Thymus (tissue), 11 donors: ENCODE measurements at regions not wholly inside any gene's neighbourhood (a gene's known extent, or its start where the extent isn't known, plus 50 kb on each side); places are given as distances from the start of the nearest gene placed in this dataset.

ENCODE experiments used
- DNase-seq, 9 donors: peaks; one replicate each; pipeline ENCODE4 v3.0.0-alpha.2; 2013; ENCODE audit warnings: low spot score in 9 of 9, low read depth in 6 of 9, missing footprints in 1 of 9
- H3K27ac ChIP-seq, 2 donors: one replicate each; pipeline ENCODE4 v1.5.1; 2013; ENCODE audit warnings: control low read depth in 1 of 2, low read depth in 1 of 2, low read length in 1 of 2, mild to moderate bottlenecking in 1 of 2, moderate library complexity in 1 of 2
- H3K27me3 ChIP-seq, 2 donors: one replicate each; pipeline ENCODE4 v1.5.1; 2013; ENCODE audit warnings: low read length in 1 of 2; ENCODE audit not compliant: control insufficient read depth in 2 of 2, insufficient read depth in 1 of 2
- H3K36me3 ChIP-seq, 2 donors: one replicate each; pipeline ENCODE4 v1.5.1; 2013; ENCODE audit warnings: low read length in 1 of 2, mild to moderate bottlenecking in 1 of 2, moderate library complexity in 1 of 2; ENCODE audit not compliant: control insufficient read depth in 2 of 2, insufficient read depth in 2 of 2
- H3K4me1 ChIP-seq, 2 donors: one replicate each; pipeline ENCODE4 v1.5.1; 2013; ENCODE audit warnings: low read length in 2 of 2; ENCODE audit not compliant: control insufficient read depth in 2 of 2, insufficient read depth in 2 of 2
- H3K4me3 ChIP-seq, 2 donors: one replicate each; pipeline ENCODE4 v1.5.1; 2013; ENCODE audit warnings: low read length in 2 of 2, control low read depth in 1 of 2, mild to moderate bottlenecking in 1 of 2
- H3K9me3 ChIP-seq, 2 donors: one replicate each; pipeline ENCODE4 v1.5.1; 2013; ENCODE audit warnings: low read length in 1 of 2, mild to moderate bottlenecking in 1 of 2; ENCODE audit not compliant: control insufficient read depth in 2 of 2, insufficient read depth in 1 of 2
- WGBS: extraction: QIAGEN DNeasy Blood & Tissue Kit; methylation state at CpG from one replicate; pipeline ENCODE4 v1.1.7; 2013; 5-methylcytosine and 5-hydroxymethylcytosine counted together
- donor health status: healthy.

DNA sequence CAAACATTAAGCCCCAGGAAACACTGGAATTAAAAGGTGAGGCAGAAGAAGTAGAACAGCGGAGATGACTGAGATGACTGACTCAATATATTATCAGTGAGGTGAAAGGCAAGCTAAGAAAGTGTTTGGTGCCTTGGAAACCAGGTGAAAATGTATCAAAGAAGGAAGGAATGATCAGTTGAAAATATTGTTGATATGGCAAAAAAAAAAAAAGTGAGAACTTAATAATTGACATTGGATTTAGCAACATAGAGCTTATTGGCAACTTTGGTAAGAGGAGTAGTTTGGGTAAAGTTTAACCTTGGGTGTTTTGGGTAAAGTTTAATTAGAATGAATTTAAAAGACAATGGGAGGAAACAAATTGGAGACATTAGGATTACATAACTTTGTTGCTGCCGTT lies 127.7 kb upstream of the MYOCD start:
- Histone ChIP-seq H3K27ac (no peak overlapping the region), H3K9me3 (no peaks in the 10 kb centered on the region), H3K4me3 (no peak overlapping the region), H3K4me1 (no peaks in the 10 kb centered on the region), H3K27me3 (no peaks in the 10 kb centered on the region), H3K36me3 (no peaks in the 10 kb centered on the region)
- 88% methylated on average over 2 of the region's 2 CpGs for WGBS
- no peak for DNase-seq

DNA sequence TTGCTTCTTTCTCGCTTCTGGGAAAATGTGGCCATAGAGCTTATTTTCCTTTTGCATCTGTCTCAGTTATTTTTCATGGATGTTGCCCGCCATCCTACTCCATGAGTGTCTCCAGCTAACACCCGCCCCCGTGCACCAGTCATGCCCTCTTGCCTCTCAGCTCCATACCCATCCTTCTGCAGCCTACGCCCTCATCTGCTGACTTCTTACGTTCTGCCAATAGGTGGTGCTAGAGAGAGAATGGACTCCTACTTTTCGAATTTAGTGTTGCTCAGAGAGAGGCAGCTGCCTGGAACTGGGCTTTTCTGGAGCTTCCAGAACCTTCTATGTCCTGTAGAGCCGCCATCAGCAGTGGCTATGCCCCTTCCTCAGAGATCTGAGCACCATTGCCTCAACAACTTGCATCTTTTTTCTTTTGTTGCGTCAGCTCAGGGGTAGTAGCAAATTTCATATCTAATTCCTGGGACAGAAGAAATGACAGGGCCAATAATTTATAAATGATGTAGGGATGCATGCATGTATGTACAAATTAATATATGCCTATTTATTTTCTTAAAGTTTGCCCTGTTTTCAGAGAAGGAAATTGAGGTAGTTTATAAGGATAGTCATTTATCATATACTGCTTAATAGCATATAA lies 119.7 kb upstream of the MYOCD start:
- peak in 4 of 9 donors; percentile 3 to 22 (median 10) for DNase-seq
- 35% methylated on average over 9 of the region's 9 CpGs for WGBS
- H3K27me3 ChIP-seq = no peaks in the 10 kb centered on the region
- H3K9me3 ChIP-seq = no peaks in the 10 kb centered on the region
- H3K4me1 ChIP-seq = no peaks in the 10 kb centered on the region
- H3K4me3 ChIP-seq = no peak overlapping the region
- no peaks in the 10 kb centered on the region for H3K36me3 ChIP-seq
- H3K27ac ChIP-seq = no peak overlapping the region

DNA sequence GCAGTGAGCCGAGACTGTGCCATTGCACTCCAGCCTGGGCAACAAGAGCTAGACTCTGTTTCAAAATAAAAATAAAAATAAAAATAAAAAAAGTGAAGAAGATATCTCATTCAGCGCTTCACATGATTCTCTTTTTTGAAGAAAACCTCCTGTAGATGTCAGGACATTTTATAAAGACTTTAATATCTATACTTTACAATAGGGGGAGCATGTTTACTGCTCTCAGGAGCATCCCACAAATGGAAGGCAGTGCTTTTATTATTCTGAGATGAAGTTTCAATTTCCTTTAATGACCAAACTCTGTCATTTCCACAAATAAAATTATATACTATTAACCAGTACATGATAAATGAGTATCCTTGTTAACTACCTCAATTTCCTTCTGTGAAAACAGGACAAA lies 118.7 kb upstream of the MYOCD start:
- no peak for DNase-seq
- Histone ChIP-seq H3K27me3 (no peaks in the 10 kb centered on the region), H3K36me3 (no peaks in the 10 kb centered on the region), H3K4me3 (no peak overlapping the region), H3K4me1 (no peaks in the 10 kb centered on the region), H3K27ac (no peak overlapping the region), H3K9me3 (no peaks in the 10 kb centered on the region)
- 95% methylated on average over 2 of the region's 2 CpGs for WGBS

DNA sequence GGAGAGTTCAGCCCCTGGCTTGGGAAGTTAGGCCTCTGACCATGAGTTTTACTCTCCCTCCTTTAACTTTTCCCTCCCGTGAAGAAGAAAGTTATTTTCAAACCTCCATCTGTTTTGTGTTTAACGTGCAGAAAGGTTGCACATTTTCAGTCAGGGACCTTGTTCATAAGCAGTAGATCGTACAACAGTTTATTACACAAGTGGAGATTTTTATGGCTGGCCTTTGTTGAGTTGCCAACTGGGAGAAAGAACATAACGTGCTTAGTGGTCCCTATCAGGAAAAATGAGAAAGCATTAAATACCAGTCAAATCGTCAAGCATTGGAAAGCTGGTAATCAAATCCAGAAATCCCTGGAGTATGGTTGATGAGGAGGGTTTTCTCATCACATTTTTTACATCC lies 117.9 kb upstream of the MYOCD start:
- H3K4me1 ChIP-seq = no peaks in the 10 kb centered on the region
- no peaks in the 10 kb centered on the region for H3K9me3 ChIP-seq
- no peaks in the 10 kb centered on the region for H3K27me3 ChIP-seq
- DNase-seq = no peak
- 94% methylated on average over 5 of the region's 5 CpGs for WGBS
- no peaks in the 10 kb centered on the region for H3K36me3 ChIP-seq
- no peak overlapping the region for H3K27ac ChIP-seq
- H3K4me3 ChIP-seq = no peak overlapping the region

DNA sequence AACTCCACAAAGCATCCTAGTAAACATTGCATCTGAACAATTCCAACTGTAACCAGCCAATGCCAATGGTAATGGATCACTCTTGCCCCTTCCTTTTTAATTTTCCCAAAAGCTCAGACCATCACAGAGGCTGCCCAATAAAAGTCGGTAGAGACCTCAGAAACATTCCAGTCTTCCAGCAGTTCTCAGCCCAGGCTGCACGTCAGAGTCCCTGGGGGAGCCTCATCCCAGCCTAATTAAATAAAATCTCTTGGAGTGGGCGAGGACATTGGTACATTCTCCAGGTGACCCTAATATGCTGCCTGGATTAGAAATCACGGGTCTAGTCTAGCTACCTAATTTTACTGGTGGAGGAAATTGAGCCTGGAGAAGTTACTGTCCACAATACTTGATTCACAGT lies 117.1 kb upstream of the MYOCD start:
- no peaks in the 10 kb centered on the region for H3K9me3 ChIP-seq
- 90% methylated on average over 4 of the region's 4 CpGs for WGBS
- no peak overlapping the region for H3K4me3 ChIP-seq
- DNase-seq = no peak
- H3K4me1 ChIP-seq = no peaks in the 10 kb centered on the region
- H3K27ac ChIP-seq = no peak overlapping the region
- H3K27me3 ChIP-seq = no peaks in the 10 kb centered on the region
- no peaks in the 10 kb centered on the region for H3K36me3 ChIP-seq

DNA sequence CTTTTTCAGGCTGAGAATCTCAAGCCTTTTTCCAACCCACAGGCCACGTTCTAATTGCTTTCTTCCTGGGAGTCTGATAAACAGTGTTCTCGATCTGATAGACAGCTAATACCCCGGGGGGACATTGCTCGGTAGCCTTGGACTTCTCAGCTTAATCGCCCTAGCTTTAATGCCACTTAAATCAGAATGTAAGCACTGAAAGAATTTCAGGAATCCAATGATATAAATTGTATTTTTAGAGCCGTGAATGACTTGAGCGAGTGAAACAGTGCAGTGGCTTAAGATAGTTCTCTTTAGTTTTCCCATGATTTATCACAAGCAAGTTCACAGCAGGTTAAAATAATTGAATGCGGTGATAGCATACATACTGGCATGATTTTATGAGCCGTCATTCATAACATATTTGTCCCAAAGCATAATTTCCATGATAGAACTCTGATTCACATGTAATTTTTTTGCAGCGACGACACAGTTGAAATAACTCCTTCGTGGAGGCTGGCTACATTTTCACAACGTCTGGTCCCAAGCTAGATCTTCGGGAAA lies 116.1 kb upstream of the MYOCD start:
- Histone ChIP-seq H3K9me3 (no peaks in the 10 kb centered on the region), H3K4me1 (no peaks in the 10 kb centered on the region), H3K4me3 (no peak overlapping the region), H3K36me3 (no peaks in the 10 kb centered on the region), H3K27me3 (no peaks in the 10 kb centered on the region), H3K27ac (no peak overlapping the region)
- DNase-seq = no peak
- WGBS = 86% methylated on average over 14 of the region's 14 CpGs

DNA sequence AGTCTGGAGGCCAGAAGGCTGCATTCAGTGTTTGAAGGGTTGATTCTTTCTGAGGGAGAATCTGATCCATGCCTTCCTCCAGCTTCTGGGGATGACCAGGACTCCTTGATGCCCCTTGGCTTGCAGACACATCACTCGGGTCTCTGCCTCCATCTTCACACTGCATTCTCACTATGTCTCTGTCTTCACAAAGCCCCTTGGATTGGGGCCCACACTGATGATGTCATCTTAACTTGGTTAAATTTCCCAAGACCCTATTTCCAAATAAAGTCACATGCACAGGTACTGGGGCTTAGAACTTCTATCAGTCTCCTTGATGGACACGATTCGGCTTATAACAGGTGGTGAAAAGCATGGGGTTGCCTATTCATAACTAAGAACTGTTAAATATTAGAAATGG lies 112.1 kb upstream of the MYOCD start:
- no peaks in the 10 kb centered on the region for H3K27me3 ChIP-seq
- no peak for DNase-seq
- no peak overlapping the region for H3K4me3 ChIP-seq
- H3K9me3 ChIP-seq = no peaks in the 10 kb centered on the region
- H3K4me1 ChIP-seq = no peaks in the 10 kb centered on the region
- 91% methylated on average over 3 of the region's 3 CpGs for WGBS
- H3K27ac ChIP-seq = no peak overlapping the region
- no peaks in the 10 kb centered on the region for H3K36me3 ChIP-seq

DNA sequence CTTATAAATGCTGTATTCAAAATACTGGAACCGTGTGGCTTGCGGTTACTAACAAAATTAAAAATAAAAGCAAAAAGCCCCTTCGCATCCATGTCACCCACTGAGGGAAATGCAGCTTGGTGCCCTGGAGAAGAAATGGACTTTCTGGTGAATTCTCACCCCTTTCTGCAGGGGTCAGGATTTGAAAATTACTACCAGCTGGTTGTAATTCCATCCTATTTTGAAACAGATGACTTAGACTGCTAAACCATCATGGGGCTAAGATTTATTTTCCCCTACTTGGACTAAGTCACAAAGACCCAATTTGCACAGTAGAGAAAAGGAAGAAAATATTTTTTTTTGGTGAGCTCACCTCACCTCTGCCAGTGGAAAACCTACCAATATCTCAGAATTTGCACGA lies 111.4 kb upstream of the MYOCD start:
- H3K4me1 ChIP-seq = no peaks in the 10 kb centered on the region
- 95% methylated on average over 4 of the region's 4 CpGs for WGBS
- no peaks in the 10 kb centered on the region for H3K36me3 ChIP-seq
- H3K4me3 ChIP-seq = no peak overlapping the region
- DNase-seq = no peak
- H3K27ac ChIP-seq = no peak overlapping the region
- H3K27me3 ChIP-seq = no peaks in the 10 kb centered on the region
- H3K9me3 ChIP-seq = no peaks in the 10 kb centered on the region

DNA sequence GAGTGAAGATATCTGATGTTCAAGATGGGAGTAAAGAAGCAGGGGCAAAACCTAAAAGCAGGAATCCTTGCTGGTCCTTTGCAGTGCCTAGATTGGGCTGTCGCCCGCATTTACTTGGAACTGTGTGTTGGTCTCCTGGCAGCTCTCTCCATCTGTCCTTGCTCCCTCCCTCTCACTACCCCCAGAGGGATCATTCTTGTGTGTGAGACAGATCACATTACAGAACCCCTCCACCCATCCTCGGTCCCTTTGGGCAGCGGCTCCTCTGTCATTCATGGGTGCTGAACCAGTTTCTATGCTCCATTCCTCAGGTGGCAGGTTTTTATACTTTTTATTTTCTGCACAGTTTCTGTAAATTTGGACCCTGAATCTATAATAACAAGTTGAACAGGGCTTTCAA lies 99.4 kb upstream of the MYOCD start:
- Histone ChIP-seq H3K4me1 (no peaks in the 10 kb centered on the region), H3K27ac (no peak overlapping the region), H3K27me3 (no peaks in the 10 kb centered on the region), H3K9me3 (no peaks in the 10 kb centered on the region), H3K36me3 (no peaks in the 10 kb centered on the region), H3K4me3 (no peak overlapping the region)
- no peak for DNase-seq
- 51% methylated on average over 4 of the region's 4 CpGs for WGBS
